ENCODE measurements at regions not wholly inside any gene's neighbourhood (a gene's known extent, or its start where the extent isn't known, plus 50 kb on each side); places are given as distances from the start of the nearest gene placed in this dataset.

DNA sequence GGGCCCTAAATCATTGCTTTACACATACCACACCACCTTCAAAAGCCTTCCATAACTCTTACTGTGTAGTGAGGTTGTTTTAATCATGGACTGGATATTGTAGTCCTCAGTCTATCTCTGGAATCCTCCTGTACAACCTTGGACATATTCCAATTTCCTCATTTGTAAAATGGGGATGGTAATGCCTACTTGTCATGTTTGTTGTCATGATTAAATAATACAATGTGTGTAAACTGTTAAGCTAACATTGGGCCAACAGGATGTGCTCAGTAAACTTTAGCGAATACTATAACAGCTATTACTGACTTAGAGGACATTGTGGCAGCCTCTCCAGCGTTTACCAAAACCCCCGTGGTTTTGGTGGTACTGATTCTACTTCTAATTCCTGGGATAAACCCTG lies 74.7 kb upstream of the PTPRM start:
- Histone ChIP-seq H3K27ac (no peak overlapping the region), H3K9me3 (replicated peaks) (no peaks in the 10 kb centered on the region), H3K36me3 (no peaks in the 10 kb centered on the region), H3K4me1 (replicated peaks) (no peaks in the 10 kb centered on the region), H3K4me3 (no peak overlapping the region), H3K27me3 (replicated peaks) (0 out of 2 replicates have a peak, but pooled peaks cover 3% of the 10 kb centered on the region)
- DNase-seq (ENCODE audit: low read depth in 1 of 2, low spot score in 2 of 2) = no peak

DNA sequence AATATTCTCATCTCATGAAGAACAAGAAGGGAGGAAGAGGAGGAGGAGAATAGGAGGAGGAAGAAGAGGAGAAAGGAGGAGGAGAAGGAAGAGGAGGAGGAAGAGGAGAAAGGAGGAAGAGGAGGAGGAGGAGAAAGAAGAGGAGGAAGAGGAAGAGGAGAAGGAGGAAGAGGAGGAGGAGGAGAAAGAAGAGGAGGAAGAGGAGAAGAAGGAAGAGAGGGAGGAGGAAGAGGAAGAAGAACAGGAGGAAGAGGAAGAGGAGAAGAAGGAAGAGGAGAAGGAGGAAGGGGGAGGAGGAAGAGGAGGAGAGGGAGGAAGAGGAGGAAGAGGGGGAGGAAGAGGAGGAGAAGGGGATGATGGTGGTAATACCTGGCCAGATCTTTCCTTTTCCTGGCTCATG lies 70.0 kb upstream of the PTPRM start:
- Histone ChIP-seq H3K9me3 (replicated peaks) (no peaks in the 10 kb centered on the region), H3K27ac (no peak overlapping the region), H3K36me3 (no peaks in the 10 kb centered on the region), H3K27me3 (replicated peaks) (0 out of 2 replicates have a peak, but pooled peaks cover 2% of the 10 kb centered on the region), H3K4me3 (no peak overlapping the region), H3K4me1 (replicated peaks) (no peaks in the 10 kb centered on the region)
- DNase-seq (ENCODE audit: low read depth in 1 of 2, low spot score in 2 of 2) = no peak

DNA sequence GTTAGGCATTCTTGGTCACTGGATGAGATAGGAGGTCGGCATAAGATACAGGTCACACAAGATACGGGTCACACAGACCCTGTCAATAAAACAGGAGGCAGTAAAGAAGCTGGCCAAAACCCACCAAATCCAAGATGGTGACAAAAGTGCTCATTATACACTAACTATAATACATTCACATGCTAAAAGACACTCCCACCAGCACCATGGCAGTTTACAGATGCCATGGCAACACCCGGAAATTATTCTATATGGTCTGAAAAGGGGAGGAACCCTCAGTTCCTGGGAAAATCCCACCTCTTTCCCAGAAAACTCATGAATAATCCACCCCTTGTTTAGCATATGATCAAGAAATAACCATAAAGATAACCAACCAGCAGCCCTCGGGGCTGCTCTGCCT lies 56.0 kb upstream of the PTPRM start:
- H3K4me1 ChIP-seq (replicated peaks) = 0 out of 2 replicates have a peak, but pooled peaks cover 3% of the 10 kb centered on the region
- H3K9me3 ChIP-seq (replicated peaks) = no peaks in the 10 kb centered on the region
- no peak for DNase-seq (ENCODE audit: low read depth in 1 of 2, low spot score in 2 of 2)
- no peaks in the 10 kb centered on the region for H3K27me3 ChIP-seq (replicated peaks)
- no peak overlapping the region for H3K4me3 ChIP-seq
- no peaks in the 10 kb centered on the region for H3K36me3 ChIP-seq
- H3K27ac ChIP-seq = no peak overlapping the region

DNA sequence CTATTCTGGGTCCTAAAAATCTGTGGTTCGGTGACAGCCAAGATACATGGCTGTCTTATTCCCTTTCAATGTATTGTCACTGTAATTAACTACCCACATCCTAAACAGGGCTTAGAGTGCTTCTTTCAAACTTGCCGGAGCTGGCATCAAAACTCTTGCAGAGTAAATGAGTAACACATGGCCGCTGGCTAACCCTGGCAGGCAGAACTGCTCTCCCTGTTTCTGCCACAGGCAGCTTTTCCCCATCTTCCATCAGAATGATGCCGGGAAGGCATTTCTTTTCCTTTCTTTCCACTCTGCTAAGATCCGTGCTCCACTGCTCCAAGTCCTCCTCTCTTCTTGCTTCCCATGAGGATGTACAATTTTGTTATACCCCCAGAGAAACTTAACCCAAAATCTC lies 54.8 kb upstream of the PTPRM start:
- Histone ChIP-seq H3K27me3 (replicated peaks) (no peaks in the 10 kb centered on the region), H3K36me3 (no peaks in the 10 kb centered on the region), H3K27ac (no peak overlapping the region), H3K4me1 (replicated peaks) (0 out of 2 replicates have a peak, but pooled peaks cover 3% of the 10 kb centered on the region), H3K9me3 (replicated peaks) (no peaks in the 10 kb centered on the region), H3K4me3 (no peak overlapping the region)
- no peak for DNase-seq (ENCODE audit: low read depth in 1 of 2, low spot score in 2 of 2)

DNA sequence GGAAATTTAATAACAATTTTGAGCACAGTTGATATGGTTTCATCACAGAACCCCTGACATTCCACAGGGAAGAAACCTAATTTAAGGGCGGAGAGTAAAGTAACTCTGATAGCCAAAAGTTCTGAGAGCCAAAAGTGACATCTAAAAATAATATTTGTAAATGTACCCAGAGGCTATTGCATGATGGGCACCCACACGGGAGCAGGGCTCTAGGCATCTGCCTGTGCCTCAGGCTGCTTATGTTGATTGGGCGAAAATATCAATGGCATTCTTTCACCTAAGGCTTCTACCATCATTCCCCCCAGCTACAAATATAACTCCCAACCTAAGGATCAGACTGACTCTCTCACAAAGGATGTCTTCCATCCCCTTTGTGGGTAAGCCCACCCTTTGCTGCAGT lies 54.1 kb upstream of the PTPRM start:
- Histone ChIP-seq H3K4me1 (replicated peaks) (0 out of 2 replicates have a peak, but pooled peaks cover 3% of the 10 kb centered on the region), H3K9me3 (replicated peaks) (0 out of 2 replicates have a peak, but pooled peaks cover 3% of the 10 kb centered on the region), H3K4me3 (no peak overlapping the region), H3K36me3 (no peaks in the 10 kb centered on the region), H3K27ac (no peak overlapping the region), H3K27me3 (replicated peaks) (no peaks in the 10 kb centered on the region; the same call in 1 of the 2 replicates)
- no peak for DNase-seq (ENCODE audit: low read depth in 1 of 2, low spot score in 2 of 2)

DNA sequence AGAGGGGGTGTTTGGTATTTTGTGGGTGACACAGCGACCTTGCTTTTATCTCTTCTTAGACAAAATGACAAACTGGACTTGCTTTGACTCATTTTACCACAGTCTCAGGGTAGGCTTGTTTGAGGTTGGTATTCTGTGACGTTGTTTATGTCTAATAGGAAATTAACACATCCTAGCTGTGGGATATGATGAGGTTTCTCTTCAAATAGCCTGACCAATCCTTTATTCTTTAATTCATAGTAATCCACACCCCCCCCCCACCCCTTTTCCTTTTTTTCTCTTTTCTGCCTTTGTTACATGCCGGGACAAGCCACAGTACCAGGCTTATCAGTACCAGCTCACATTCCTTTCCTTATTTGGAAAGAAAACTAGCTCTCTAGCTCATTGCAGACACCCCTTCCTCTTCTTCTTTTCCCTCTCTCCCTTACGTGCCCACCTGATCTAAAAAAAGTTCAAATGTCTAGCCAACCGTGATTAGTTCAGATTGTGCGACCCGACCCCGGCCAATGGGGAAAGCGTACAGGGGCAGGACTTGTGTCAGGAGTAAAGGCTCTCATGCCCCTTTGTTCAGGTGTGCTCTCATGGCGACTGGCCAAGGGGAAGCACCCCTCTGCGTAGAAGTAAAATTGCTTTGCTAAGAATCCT lies 52.2 kb upstream of the PTPRM start:
- Histone ChIP-seq H3K9me3 (replicated peaks) (0 out of 2 replicates have a peak, but pooled peaks cover 3% of the 10 kb centered on the region), H3K4me3 (no peak overlapping the region), H3K36me3 (no peaks in the 10 kb centered on the region), H3K4me1 (replicated peaks) (0 out of 2 replicates have a peak, but pooled peaks cover 3% of the 10 kb centered on the region), H3K27ac (no peak overlapping the region), H3K27me3 (replicated peaks) (peaks cover 6% of the 10 kb centered on the region; the same call in 1 of the 2 replicates)
- no peak for DNase-seq (ENCODE audit: low read depth in 1 of 2, low spot score in 2 of 2)

DNA sequence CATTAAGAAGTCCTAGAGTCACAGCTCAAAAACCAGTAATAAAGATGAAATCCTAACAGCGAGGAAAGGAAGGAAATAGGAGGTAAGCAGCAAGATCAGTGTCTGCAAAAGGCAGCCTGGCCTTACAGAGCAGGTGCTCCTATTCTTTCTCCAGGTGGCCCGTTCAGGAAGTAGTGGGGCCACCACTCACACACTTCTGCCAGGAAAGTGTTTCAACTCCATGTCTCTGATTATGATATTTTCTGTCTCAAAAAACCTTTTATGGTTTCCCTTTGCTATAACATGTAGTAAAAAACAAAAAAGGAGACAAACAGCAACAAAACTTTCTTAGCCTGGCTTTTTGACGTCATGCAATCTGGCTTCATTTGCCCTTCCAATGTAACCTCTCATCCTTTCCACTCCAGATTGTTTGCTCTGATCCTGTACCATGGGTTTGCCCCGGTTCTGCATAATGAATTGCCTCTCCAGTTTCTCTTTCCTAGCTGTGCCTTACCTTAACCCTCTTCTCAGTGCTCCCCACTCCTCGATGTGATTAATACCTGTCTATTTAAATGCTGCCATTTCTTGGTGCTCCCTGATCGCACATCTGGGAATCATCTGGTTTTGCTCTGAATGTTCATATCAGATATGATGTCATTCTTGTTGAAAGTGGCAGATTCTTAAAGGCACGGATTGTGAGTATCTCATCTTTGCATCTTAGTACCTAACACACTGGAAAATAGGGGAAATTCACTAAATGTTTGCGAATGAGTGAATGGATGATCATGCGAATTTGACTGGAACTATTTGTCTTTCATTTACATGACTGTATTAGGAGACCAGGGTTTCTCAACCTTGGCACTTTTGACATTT lies 50.6 kb upstream of the PTPRM start:
- no peak for DNase-seq (ENCODE audit: low read depth in 1 of 2, low spot score in 2 of 2)
- Histone ChIP-seq H3K36me3 (no peaks in the 10 kb centered on the region), H3K4me3 (no peak overlapping the region), H3K9me3 (replicated peaks) (0 out of 2 replicates have a peak, but pooled peaks cover 3% of the 10 kb centered on the region), H3K27ac (no peak overlapping the region), H3K27me3 (replicated peaks) (peaks cover 8% of the 10 kb centered on the region; the same call in 1 of the 2 replicates), H3K4me1 (replicated peaks) (0 out of 2 replicates have a peak, but pooled peaks cover 3% of the 10 kb centered on the region)
